Mammary epithelial cell (primary cell): ENCODE measurements at regions not wholly inside any gene's neighbourhood (a gene's known extent, or its start where the extent isn't known, plus 50 kb on each side); places are given as distances from the start of the nearest gene placed in this dataset.

Experiments used
- CTCF ChIP-seq, 2 donors: IDR thresholded peaks in 1 of 2; conservative IDR thresholded peaks in 1 of 2; 2 replicates each; pipeline ENCODE4 v1.5.1; 2011 to 2012; ENCODE audit warnings: inconsistent platforms in 2 of 2, low read length in 2 of 2, mild to moderate bottlenecking in 2 of 2, control low read depth in 1 of 2, low read depth in 1 of 2; ENCODE audit not compliant: insufficient read depth in 1 of 2; ENCODE audit errors: extremely low read depth in 1 of 2
- EZH2 ChIP-seq: IDR thresholded peaks from 2 replicates; pipeline ENCODE4 v1.6.1; 2012; ENCODE audit warnings: low read length, inconsistent platforms, borderline replicate concordance

GRCh38 chr7:124388751-124389150, 355.9 kb upstream of the TMEM229A start:
- no peak for TF ChIP-seq CTCF (conservative IDR thresholded peaks at IDR 0.05 in 1 of 2, IDR thresholded peaks at IDR 0.05 in 1 of 2; ENCODE audit: extremely low read depth in 1 of 2, insufficient read depth in 1 of 2, low read depth in 1 of 2, low read length in 2 of 2)
- TF ChIP-seq EZH2, result no peak
